GM18868 (cell line): ENCODE measurements at regions not wholly inside any gene's neighbourhood (a gene's known extent, or its start where the extent isn't known, plus 50 kb on each side); places are given as distances from the start of the nearest gene placed in this dataset.
"Not testable (repeated sequence)": the region's sequence is repeated elsewhere in the genome, so short reads cannot be mapped to it uniquely, and the experiment has no call there.

Source experiments
- ATAC-seq: cut with Tn5 transposase; IDR thresholded peaks from one replicate; pipeline ENCODE4 v1.9.1; 2021; ENCODE audit warnings: mild to moderate bottlenecking, moderate library complexity; ENCODE audit not compliant: unreplicated experiment

- ATAC-seq: no peak
These were observed 218.7 kb upstream of the GPC6 start for GRCh38 chr13:93007928-93008327.

DNA sequence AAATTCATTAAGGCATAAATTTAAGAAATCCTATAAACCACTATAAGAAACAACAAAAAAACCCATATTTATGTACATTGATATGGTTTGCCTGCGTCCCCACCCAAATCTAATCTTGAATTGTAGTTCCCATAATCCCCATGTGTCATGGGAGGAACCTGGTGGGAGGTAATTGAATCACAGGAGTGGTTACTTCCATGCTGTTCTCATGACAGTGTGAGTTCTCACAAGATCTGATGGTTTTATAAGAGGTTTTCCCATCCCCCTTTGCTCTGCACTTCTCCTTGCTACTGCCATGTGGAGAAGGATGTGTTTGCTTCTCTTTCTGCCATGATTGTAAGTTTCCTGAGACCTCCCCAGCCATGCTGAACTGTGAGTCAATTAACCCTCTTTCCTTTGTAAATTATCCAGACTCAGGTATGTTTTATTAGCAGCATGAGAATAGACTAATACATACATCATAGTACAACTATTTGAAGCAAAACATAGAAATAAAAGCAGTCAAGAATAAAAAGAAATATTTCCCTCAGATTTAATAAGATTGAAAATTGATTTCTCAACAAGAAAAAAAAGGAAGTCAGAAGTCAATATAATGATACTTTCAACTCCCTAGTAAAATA is 209.0 kb upstream of the GPC6 start:
- no peak for ATAC-seq

GRCh38 chr13:93023929-93024328 is 202.7 kb upstream of the GPC6 start:
- ATAC-seq: no peak

GRCh38 chr13:93025984-93026383 is 200.6 kb upstream of the GPC6 start:
- no peak for ATAC-seq

GRCh38 chr13:93029536-93029935 is 197.1 kb upstream of the GPC6 start:
- ATAC-seq: no peak

- no peak for ATAC-seq
These were observed 190.2 kb upstream of the GPC6 start for GRCh38 chr13:93036380-93036779.

GRCh38 chr13:93037780-93038179 is 188.8 kb upstream of the GPC6 start:
- no peak for ATAC-seq

DNA sequence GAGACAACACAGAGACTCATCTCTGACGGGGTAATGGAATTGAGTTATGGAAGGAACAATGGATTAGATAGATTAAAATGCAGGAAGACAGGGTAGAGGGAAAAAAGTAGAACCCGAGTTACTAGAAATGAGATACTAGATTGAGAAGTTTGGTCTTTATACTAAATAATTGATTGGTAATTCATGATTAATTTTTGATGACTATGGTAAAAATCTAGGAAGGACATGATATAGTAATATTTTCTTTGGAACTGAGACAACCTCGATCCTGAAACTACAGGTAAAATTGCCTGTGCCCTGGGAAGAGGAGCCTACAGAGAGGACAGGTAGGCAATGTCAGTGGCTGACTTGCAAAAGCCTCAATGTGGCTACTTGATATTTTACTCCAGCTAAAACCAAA is 188.4 kb upstream of the GPC6 start:
- no peak for ATAC-seq

GRCh38 chr13:93039131-93039530 is 187.5 kb upstream of the GPC6 start:
- ATAC-seq: no peak

DNA sequence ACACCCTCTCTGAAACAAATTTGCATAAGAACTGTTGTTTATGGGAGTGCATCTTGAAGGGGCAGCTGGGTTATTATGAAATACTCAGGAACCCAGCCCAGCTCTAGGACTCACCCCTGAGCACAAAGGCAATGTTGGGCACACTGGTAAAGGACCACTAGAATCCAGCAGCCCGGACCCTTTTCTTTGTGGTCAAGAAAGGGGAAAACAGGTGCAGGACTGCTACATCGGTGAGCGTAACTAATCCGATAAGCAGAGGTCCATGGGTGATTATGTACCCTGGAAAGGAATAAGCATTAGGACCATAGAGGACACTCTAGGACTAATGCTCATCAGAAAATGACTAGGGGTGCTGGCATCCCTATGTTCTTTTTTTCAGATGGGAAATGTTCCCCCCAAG is 185.0 kb upstream of the GPC6 start:
- ATAC-seq: not testable (repeated sequence)

- ATAC-seq: no peak
These were observed 180.8 kb upstream of the GPC6 start for GRCh38 chr13:93045836-93046235.

GRCh38 chr13:93055233-93055632 is 171.4 kb upstream of the GPC6 start:
- no peak for ATAC-seq

GRCh38 chr13:93058301-93058700 is 168.3 kb upstream of the GPC6 start:
- no peak for ATAC-seq

DNA sequence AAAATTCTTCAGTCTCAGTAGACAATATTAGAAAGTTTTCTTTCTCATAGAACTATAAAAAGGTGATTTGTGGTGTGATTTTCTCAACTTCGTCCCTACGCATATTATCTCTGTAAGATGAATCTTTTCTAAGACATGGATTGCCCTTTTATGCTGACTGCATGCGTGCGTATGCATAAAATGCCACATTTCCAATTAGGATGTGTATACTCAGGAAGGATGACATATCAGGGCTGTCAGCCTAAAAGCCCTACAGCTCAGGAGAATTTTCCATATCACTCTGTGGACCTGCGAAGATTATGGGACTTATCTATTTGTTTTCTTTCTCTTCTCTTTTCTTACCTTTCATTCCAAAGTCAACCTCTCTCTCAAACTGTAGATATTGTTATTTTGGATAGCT is 166.5 kb upstream of the GPC6 start:
- no peak for ATAC-seq

- no peak for ATAC-seq
These were observed 160.4 kb upstream of the GPC6 start for GRCh38 chr13:93066187-93066586.

DNA sequence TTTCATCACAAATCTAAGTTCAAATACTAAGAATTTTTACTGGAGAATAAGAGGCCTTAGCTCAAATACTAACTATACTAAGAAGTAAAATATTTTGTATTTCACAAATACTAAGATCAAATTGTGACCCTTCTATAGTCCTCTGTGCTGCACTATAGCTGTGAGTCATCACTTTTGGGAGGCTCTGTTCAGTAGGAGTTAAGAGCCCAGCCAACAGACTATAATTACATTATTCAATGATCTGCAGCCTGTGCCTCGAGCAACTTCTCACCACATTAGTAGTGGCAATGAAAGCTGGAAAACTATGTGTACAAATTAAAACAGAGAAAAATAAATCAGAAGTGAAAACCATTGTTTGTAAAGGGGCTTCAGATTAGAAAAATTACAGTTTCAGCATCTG is 147.3 kb upstream of the GPC6 start:
- ATAC-seq: no peak

DNA sequence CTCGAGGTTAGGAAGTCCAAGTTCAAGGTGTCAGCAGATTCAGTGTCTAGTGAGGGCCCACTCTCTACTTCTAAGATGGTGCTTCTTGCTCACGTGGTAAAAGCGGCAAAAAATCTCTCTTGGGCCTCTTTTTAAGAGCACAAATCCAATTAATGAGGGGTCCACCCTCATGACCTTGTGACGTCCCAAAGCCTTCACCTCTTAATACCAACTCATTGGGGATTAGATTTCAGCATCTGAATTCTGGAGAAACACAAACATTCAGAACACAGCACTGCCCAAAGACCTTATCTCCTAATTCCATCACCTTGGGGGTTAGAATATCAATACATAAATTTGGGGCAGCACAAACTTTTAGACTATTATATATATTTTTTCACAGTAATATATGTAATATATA is 146.4 kb upstream of the GPC6 start:
- ATAC-seq: no peak

GRCh38 chr13:93080587-93080986 is 146.0 kb upstream of the GPC6 start:
- ATAC-seq: no peak

DNA sequence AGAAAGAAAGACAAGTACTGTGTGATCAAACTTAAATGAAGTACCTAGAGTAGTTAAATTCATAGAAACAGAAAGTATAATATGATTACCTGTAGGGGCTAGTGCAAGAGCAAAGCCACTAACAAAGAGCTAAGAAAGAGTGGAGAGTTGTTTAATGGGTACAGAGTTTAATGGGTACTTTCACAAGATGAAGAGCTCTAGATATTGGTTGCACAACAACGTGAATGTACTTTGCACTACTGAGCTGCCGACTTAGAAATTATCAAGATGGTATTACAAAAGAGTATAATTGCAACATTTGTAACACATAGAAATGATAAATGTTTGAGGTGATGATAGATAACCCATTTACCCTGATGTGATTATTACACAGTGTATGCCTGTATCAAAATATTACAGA is 140.3 kb upstream of the GPC6 start:
- no peak for ATAC-seq

DNA sequence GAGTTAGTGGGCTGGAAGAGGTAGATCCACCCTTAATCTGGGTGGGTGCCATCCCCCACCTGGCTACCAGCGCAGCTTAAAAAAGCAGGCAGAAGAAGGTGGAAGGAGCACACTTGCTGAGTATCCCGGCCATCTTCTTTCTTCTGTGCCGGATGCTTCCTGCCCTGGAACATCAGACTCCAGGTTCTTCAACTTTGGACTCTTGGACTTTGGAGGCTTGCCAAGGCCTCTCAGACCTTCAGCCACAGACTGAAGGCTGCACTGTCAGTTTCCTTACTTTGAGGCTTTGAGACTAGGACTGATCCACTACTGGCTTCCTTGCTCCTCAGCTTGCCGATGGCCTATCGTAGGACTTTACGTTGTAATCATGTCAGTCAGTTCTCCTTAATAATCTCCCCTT is 127.6 kb upstream of the GPC6 start:
- ATAC-seq: no peak

DNA sequence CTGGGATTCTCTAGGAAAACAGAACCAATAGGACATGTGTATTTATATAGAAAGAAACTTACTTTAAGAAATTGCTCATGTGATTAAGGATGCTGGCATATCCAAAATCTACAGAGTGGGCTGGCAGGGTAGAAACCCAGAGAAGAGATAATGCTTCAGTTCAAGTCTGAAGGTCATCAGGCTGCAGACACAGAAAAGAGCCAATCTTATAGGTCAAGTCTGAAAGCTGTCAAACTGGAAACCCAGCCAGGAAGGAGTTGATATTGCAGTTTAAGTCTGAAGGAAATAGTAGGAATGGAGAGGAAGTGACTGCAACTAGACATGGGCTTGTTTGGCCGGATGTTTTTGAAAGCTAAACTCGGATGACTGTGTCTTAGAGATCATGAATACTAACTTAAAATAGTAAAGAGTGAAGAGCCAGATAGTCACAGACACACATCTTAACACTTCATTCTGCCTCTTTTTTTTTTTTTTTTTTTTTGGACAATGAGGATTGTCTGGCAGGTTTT is 125.3 kb upstream of the GPC6 start:
- ATAC-seq: no peak

GRCh38 chr13:93104270-93104669 is 122.3 kb upstream of the GPC6 start:
- ATAC-seq: no peak

DNA sequence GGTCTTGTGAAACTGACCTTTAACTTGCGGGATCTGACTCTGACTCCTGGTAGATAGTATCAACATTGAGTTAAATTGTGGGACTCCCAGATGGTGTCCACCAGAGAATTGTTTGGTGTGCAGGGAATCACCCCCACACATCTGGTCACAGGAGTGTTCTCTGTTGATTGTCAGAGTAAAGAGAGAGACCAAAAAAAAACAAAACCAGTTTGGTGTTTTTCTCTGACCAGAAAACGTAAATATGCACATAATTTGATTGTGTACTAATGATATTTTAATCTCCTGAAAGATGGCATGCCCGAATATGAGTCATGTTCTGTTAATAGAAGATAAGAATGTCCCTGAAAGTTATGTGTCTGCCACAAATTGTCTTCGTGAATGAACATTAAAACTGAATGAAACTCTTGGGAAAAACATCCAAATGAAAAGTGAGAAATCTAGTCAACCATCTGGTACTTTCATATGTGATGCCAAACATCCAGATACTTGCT is 118.5 kb upstream of the GPC6 start:
- ATAC-seq: no peak
